ENCODE measurements at regions not wholly inside any gene's neighbourhood (a gene's known extent, or its start where the extent isn't known, plus 50 kb on each side); places are given as distances from the start of the nearest gene placed in this dataset.

- FAIRE-seq (no peak), DNase-seq (ENCODE audit: insufficient read length, low spot score) (no peak)
- TF ChIP-seq CTCF (IDR thresholded peaks at IDR 0.05; ENCODE audit: insufficient read depth, missing control alignments), result no peak
Observed at GRCh38 chr12:58988643-58989344, 68.5 kb upstream of the LRIG3 start.

GRCh38 chr12:58981961-58982360 is 61.7 kb upstream of the LRIG3 start:
- no peak for FAIRE-seq
- no peak for TF ChIP-seq CTCF (IDR thresholded peaks at IDR 0.05; ENCODE audit: insufficient read depth, missing control alignments)
- no peak for DNase-seq (ENCODE audit: insufficient read length, low spot score)

GRCh38 chr12:58980768-58981167 is 60.5 kb upstream of the LRIG3 start:
- no peak for DNase-seq (ENCODE audit: insufficient read length, low spot score)
- no peak for TF ChIP-seq CTCF (IDR thresholded peaks at IDR 0.05; ENCODE audit: insufficient read depth, missing control alignments)
- FAIRE-seq, result no peak

GRCh38 chr12:58978717-58979116 is 58.4 kb upstream of the LRIG3 start:
- TF ChIP-seq CTCF (IDR thresholded peaks at IDR 0.05; ENCODE audit: insufficient read depth, missing control alignments), result no peak
- DNase-seq (ENCODE audit: insufficient read length, low spot score) (no peak), FAIRE-seq (no peak)

- TF ChIP-seq CTCF (IDR thresholded peaks at IDR 0.05; ENCODE audit: insufficient read depth, missing control alignments), result no peak
- FAIRE-seq (no peak), DNase-seq (ENCODE audit: insufficient read length, low spot score) (no peak)
Observed at GRCh38 chr12:58977476-58977875, 57.2 kb upstream of the LRIG3 start.

GRCh38 chr12:58976146-58976545 is 55.8 kb upstream of the LRIG3 start:
- no peak for TF ChIP-seq CTCF (IDR thresholded peaks at IDR 0.05; ENCODE audit: insufficient read depth, missing control alignments)
- no peak for DNase-seq (ENCODE audit: insufficient read length, low spot score)
- no peak for FAIRE-seq
